Inferior parietal cortex (tissue), 1 donor: ENCODE measurements at regions not wholly inside any gene's neighbourhood (a gene's known extent, or its start where the extent isn't known, plus 50 kb on each side); places are given as distances from the start of the nearest gene placed in this dataset.
"Not testable (repeated sequence)": the region's sequence is repeated elsewhere in the genome, so short reads cannot be mapped to it uniquely, and the experiment has no call there.

ENCODE experiments used
- DNase-seq: peaks from one replicate; pipeline ENCODE4 v3.0.0-alpha.2; 2016; ENCODE audit errors: extremely low spot score

DNA sequence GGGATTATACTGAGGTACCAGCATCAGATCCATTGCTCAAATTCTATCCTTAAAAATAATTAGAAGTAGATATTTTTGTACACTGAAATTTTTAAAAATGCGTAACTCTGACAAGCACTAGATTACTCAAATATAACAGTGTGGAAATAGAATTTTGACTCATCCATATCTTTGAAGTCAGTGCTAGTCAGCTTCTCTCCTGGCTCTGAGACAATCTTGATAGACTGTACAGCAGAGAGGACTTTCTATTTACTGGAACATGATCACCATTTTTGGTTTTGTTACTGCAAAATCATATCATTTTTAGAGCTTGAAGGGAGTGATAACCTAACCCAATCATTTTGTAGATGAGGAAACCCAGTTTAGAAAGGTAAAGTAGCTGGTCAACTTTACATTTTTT, 195.0 kb downstream of the MTERF1 start:
- DNase-seq, result no peak

DNA sequence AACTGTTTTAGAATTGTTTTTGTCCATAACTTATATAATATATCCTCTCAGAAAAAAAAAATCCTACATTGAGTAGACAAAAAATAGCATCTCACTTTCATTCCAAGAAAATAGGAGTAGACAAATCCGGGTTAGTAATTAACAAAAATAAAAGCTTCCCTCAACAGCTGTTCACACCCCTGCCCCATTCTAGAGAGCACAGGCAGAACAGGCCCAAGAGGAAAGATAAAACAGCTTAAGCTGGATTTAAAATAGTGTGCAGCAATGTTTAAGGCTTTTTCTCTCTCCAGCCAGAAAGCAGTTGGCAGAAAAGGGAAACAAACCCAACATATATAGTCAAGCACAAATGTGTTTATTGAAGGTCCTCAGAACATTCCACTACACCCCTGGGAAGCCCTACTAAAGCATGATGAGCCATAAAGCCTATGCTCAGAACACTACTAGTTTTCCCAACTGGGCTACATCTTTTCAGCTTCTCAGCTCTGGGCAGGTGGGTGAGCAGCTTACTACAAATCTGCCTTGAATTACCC, 189.9 kb downstream of the MTERF1 start:
- DNase-seq, result no peak

DNA sequence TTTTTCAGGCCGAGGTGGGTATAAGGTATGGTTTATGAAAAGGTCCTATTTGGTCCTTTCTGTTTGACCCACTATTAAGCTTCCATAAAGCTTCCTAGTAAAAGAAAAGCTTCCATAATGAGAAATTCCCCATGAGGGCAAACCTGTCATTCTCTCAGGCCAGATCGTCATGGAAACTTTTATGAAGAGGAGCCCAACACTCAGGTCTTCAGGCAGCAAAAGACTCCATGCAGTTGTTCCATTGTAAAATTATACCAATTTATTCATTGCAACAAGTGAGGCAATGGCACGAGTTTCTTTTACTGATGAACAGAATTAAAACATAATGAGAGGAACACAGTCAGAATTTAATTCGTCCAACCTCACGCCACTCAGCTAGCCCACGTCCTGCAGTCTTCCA, 188.6 kb downstream of the MTERF1 start:
- DNase-seq, result no peak

DNA sequence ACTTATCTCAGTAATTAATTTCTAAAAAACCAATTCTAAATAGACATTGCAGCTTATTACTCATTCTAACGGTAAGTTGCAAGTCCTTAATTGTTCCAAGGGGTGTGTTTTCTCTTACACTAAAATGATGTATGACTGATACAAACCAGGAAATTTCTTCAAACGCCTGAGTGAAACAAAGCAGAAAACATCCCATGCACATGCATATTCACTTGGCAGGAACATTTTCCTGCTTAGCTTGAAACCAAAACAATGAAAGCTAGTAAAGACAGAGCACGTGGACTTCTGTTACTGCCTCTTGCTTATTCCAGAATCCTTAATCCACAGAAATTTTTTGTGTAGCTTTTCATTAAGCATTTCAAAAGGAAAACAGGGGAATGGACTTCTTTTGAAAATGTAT, 187.7 kb downstream of the MTERF1 start:
- no peak for DNase-seq

DNA sequence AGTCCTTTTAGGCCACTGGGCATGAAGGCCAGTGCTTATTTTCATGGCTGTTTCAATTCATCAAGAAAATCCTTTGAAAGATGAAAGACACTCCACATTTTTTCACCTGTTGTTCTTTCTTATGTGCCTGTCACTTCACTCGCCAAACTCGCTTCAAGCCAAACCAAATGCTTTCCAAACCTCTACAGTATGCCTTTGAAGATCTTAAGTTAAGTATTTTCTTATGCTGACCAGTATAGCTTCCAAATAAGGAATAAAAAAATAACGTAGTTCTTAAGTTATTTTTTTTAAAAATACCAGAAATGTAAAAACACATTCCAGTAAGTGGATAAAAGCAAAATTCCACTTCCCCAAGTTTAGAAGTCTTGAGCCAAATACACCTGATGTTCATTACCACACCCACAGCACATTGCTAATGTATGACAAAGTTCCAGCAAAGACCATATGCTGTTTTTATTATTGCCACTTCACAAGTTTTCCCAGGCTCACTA, 186.1 kb downstream of the MTERF1 start:
- DNase-seq, result no peak

DNA sequence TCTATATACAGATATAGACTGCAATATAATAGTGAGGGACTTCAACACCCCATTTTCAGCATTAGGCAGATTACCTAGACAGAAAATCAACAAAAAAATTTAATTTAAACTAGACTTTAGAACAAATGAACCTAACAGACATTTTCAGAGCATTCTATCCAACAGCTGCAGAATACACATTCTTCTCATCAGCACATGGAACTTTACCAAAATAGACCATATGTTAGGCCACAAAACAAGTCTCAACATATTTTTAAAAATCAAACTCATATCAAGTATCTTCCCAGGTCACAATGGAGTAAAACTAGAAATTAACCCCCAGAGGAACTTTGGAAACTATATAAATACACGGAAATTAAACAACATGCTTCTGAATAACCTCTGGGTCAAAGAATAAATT, 169.6 kb downstream of the MTERF1 start:
- DNase-seq, result no peak

DNA sequence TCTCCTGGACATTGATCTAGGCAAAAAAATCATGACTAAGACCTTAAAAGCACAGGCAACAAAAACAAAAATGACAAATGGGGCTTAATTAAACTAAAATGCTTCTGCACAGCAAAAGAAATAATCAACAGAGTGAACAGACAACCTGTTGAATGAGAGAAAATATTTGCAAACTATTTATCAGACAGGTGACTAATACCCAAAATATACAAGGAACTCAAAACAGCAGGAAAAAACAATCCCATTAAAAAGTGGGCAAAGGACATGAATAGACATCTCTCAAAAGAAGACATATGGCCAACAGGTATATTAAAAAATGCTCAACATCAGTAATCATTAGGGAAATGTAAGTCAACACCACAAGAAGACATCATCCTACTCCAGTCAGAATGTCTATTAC, 166.8 kb downstream of the MTERF1 start:
- no peak for DNase-seq

DNA sequence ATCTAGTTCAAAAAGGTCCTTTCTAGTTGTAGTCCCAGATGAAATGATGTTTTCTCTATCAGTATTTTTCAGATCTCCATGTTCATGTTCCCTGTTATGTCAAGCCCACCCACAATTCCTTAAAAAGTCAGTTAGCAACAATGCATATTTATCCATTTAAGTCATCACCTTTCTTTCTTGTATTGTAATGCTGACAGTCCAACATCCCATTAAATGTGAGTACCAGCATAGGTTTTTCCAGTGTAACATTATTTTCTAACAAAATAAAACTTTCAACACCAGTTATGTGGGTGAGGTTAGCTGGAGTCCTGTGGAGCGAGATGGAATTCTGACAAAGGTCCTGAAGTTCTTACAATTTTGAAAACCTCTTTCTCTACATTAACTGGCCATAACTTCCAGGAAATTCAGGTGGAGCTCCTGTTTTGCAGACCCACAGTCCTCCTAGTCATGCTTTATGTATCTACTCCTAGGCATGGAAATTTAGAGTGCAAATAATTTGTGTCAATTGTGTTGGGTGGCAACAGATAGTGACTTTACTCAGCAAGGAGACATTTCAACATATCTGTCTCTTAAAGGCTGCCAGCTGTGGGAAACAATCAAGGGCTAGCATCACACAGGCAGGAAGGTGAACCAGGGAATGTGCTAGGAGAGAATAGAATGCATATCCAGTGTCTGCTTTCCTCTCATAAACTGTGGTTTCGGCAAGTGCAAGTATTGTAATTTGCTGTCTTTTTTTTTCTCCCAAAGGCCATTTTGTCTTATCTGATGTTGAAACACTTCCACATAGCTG, 162.6 kb downstream of the MTERF1 start:
- DNase-seq, result no peak

DNA sequence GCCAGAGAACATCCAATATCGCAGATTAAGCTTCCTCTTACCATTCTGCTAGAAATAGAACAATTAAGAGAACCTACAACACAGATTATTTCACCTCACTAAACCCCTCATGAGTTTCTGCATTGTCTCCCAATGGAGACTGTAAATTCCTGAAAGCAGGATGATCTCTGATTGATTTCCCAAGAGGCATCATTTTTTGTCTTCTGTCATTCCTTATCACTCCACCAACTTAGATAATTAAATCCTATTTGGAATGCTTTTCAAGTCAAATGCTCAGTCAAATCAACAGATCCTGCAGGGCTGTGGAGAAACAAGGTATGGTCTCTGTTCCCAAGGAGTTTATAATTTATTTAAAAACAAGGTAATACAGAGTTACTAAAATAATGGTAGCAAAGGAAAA, 161.5 kb downstream of the MTERF1 start:
- no peak for DNase-seq

DNA sequence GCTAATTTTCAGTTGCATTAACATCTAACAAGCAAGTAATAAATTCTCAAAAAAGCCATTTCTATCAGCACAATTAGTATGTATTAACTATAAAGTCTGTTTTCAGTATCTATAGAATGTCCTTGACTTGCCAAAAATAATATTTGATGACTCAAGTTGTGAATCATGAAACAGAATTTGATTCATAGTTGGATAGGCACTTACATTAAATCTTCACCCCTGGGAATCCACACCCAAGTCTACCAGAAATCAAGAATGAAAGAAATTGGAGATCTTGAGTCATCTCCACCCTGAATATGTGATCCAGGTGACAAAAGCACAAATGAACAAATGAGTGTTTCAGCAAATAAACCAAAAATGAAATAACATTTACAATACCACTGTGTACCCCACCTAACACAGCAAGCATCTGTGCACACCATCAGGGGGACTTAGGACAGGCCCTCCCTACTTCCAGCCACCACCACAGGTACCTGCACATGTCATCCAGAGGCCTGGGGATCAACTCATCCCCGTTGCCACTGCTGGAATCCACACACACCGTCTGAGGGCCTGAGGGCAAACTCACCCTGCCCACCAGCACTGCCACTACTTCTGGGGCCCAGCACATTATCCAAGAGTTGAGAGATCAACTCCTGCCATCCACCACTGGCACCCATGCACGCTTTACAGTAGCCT, 160.1 kb downstream of the MTERF1 start:
- no peak for DNase-seq

DNA sequence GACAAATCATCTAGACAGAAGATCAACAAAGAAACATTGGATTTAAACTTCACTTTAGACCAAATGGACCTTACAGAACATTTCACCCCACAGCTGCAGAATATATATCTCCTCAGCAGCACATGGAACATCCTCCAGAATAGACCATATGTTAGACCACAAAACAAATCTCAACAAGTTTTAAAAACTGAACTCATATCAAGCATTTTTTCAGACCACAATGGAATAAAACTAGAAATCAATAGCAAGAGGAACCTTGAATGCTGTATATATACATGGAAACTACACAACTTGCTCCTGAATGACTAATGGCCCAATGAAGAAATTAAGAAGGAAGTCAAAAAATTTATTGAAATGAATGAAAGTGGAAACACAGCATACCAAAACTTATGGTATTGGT, 157.7 kb downstream of the MTERF1 start:
- no peak for DNase-seq

DNA sequence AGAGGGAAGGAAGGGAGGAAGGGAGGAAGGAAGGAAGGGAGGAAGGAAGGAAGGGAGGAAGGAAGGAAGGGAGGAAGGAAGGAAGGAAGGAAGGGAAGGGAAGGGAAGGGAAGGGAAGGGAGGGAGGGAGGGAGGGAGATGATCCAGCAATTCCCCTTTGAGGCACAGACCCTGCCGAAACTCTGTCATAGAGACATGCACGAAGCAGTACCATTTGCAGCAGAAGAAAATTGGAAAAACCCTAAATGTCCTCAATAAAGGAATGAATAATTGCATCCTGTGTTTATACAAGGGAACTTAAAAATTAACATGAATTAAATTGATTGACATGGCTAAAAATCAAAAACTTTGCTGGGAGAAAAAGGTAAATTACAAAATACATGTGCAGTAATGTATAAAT, 151.5 kb downstream of the MTERF1 start:
- not testable (repeated sequence) for DNase-seq

DNA sequence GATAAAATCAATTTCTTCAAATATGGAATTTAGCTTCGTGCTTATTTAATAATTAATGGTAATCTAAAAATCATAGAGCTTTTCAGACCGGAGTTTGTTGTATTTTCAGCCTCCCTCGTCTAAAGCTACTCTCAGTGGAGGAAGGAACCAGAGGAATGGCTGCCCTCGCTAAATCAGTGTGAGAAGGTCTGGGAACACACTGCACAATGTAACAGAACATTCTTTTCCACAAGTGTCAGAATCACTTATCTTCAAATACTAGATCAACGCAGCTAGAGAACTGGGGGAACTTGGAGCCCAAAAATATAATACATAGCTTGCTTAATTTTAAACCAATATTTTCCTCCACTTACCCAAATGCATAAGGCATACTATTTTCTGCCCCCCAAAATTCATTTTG, 148.5 kb downstream of the MTERF1 start:
- no peak for DNase-seq

DNA sequence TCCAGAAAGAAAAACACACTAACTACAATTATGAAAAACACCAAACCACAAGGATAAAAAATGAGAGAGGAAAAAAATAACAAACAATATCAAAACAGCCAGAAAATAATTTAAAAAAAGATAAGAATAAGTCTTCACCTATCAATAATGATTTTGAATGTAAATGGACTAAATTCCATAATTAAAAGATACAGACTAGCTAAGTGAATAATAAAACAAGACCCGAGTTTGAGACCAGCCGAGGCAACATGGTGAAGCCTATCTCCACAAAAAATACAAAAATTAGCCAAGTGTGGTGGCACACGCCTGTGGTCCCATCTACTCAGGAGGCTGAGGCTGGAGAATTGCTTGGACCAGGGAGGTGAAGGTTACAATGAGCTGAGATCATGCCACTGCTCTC, 131.1 kb downstream of the MTERF1 start:
- DNase-seq, result no peak

DNA sequence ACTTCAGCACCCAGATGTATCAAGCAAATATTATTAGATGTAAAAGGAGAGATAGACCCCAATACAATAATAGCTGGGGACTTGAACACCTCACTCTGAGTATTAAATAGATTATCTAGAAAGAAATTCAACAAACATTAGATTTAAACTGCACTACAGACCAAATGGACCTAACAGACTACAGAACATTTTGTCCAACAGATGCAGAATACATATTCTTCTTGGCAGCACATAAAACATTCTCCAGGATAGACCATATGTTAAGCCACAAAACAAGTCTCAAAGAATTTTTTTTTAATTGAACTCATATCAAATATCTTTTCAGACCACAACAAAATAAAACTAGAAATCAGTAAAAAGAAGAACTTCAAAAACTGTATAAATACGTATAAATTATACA, 130.4 kb downstream of the MTERF1 start:
- DNase-seq, result no peak

DNA sequence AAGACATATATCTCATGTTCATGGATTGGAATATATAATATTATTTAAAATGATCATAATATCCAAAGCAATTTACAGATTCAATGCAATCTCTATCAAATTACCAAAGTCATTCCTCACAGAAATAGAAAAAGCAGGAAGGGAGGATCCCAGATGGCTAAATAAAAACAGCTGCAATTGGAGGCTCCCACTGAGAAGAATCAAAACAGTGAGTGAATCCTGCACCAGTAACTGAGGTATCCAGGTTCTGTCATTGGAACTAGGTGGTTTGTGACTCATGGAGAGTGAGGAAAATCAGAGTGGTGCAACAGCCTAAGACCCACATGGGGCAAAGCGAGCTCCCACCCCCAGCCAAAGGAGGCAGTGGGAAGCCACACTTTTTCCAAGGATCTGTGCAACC, 128.4 kb downstream of the MTERF1 start:
- no peak for DNase-seq

DNA sequence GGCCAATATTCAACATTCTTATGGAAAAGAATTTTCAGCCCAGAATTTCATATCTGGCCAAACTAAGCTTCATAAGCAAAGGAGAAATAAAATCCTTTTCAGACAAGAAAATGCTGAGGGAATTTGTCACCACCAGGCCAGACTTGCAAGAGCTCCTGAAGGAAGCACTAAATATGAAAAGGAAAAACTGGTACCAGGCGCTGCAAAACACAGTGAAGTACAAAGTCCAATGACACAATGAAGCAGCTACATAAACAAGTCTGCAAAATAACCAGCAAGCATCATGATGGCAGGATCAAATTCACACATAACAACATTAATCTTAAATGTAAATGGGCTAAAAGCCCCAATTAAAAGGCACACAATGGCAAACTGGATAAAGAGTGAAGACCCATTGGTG, 126.2 kb downstream of the MTERF1 start:
- DNase-seq, result not testable (repeated sequence)

DNA sequence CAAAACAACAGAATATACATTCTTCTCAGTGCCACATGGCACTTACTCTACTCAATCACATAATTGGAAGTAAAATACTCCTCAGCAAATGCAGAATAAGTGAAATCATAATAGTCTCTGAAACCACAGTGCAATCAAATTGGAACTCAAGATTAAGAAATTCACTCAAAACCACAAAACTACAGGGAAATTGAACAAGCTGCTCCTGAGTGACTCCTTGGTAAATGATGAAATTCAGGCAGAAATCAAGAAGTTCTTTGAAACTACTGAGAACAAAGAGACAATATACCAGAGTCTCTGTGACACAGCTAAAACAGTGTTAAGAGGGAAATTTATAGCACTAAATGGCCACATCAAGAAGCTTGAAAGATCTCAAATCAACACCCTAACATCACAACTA, 125.4 kb downstream of the MTERF1 start:
- not testable (repeated sequence) for DNase-seq

DNA sequence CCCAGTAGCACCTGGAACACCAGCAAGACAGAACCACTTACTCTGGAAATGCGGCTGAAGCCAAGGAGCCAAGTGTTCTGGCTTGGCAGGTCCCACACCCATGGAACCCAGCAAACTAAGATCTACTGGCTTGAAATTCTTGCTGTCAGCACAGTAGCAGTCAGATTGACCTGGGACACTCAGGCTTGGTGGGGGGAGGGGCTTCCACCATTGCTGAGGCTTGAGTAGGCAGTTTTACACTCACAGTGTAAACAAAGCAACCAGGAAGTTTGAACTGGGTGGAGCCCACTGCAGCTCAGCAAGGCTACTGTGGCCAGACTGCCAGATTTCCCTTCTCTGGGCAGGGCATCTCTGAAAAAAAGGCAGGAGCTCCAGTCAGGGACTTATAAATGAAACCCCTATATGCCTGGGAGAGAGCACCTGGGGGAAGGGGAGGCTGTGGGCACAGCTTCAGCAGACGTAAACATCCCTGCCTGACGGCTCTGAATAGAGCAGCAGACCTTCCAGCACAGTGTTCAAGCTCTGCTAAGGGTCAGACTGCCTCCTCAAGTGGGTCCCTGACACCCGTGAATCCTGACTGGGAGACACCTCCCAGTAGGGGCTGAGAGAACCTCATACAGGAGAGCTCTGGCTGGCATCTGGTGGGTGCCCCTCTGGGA, 121.2 kb downstream of the MTERF1 start:
- no peak for DNase-seq

DNA sequence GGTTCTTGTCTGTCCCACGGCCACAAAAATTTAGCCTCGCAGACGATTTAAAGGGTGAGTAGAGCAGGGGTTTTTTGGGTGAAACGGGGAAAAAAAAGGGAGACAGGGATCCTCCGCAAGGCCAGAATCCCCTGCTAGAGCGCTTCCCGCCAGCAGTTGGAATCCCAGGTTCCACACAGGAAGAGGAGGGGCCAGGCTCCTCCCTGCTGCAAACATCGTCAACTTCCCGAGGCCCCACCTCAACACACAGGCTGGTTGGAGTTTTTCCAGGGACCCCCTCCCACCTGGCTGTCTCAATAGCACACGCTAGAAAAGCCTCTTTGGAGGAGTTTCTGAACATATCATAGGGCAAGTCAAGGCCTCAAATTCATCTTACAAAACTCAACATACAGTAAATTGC, 112.7 kb downstream of the MTERF1 start:
- DNase-seq, result no peak

DNA sequence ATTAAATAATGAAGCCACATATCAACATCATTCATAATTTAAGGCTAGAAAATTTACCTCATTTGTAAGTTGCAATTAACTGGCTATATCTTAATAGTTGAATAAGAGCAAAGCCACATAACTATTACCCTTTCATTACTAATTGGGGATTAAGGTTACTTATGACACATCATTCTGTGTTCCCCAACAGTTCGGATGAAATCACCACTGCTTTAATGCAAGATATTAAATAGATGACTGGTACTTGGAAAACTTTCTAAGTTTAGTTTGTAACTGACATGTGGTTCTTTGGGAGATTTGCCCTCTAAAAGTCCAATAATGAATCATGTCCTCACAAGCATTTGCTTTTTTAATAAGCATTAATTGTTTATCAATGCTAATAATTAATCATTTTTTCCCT, 109.1 kb downstream of the MTERF1 start:
- DNase-seq, result no peak

DNA sequence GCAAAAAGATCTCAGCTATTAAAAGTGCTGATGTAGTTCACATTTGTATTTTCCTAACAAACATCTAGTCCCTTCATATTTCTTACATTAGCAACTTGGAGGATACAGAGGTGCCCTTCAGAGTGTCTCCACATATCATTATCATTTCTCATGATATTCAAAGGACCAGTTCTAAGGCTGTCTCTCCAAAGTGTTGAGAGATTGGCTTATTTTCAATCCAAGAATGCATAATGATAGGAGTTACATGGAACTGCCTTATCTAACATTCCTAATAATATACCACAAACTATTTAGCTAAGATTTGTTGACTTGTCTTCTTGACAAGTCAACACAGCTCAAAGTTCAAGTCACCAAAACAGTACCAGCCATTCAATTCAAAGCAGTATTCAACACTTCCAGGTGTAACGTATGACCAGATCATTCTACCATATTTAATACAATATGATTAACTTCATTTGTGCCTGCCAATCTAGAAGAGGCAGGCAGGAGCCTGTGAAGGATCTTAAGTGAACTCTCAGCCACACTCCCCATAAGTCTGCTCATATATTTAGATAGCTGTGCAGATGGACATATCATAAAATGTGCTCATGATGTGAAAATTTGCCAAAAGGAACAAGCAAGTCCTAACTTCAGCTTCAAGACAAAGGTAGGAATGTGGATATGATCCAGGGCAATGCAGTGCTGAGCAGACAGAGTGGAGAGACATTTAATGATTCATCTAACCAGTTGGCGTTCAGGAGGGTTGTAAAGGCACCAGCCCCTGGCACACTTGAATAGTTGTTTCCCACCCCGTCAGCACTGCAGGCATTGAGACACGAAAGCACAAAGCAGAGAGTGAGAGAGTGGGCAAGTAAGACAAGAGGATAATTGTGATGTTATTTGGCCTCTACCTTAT, 108.3 kb downstream of the MTERF1 start:
- no peak for DNase-seq
